HT1080 (cell line): ENCODE measurements at regions not wholly inside any gene's neighbourhood (a gene's known extent, or its start where the extent isn't known, plus 50 kb on each side); places are given as distances from the start of the nearest gene placed in this dataset.
A peak's percentile ranks its signal among the peaks of the same experiment; 100 is the strongest.
"Not testable (repeated sequence)": the region's sequence is repeated elsewhere in the genome, so short reads cannot be mapped to it uniquely, and the experiment has no call there.

ENCODE experiments used
- DNase-seq: peaks from one replicate; pipeline ENCODE4 v3.0.0-alpha.2; 2015; ENCODE audit warnings: low read depth

DNA sequence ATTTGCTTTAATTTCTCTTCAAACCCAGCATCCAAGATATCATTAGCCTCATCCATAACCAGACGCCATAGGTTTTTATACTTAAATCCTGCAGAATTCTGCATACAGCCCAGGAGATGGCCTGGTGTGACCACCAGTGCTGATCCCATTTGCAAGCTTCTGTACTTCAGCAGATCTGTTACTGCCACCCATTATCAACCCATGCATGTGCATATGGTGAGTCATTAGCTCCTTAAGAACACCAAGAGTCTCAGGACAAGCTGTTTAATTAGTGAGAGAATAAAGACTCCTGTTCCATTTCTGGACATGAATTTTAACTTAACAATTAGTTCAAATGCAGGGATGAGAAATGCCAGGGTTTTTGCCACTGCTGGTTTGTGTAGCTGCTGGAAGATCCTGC lies 110.7 kb upstream of the TANK start:
- DNase-seq: no peak

DNA sequence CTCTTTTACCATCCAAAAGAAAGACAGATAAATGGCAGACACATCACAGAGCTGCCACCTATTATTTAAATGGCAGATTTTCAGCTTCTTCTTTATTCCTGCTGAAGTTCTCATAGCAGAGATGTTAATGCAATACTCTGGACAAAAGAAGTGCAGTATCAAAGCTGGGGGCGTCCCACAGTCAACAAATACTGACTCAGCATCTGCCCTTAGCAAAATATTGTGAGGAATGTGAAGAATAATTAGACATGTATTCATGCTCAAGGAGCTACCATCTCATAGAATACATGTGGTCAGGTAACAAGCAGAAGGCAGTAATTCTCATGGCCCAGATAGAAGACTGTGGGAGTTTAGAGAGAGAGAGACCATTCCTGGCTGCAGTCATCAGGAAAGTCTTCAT lies 108.0 kb upstream of the TANK start:
- no peak for DNase-seq

DNA sequence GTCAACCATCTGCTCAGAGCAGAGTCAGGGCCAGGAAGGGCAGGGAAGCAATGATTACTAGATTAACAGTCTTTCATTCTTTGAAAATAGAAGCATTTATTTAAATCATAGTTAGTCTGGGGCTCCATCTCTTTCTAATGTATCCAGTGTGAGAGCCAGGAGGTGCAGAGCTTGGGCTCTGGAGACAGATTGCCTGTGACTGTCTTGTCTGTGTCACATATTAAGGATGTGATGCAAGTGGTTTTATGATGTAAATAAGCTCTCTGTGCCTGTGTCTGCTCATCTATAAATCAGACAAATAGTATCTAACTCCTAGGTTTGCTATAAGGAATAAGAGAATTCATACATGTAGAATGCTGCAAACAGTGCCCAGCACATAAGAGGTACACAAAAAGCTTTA lies 104.9 kb upstream of the TANK start:
- DNase-seq: no peak

DNA sequence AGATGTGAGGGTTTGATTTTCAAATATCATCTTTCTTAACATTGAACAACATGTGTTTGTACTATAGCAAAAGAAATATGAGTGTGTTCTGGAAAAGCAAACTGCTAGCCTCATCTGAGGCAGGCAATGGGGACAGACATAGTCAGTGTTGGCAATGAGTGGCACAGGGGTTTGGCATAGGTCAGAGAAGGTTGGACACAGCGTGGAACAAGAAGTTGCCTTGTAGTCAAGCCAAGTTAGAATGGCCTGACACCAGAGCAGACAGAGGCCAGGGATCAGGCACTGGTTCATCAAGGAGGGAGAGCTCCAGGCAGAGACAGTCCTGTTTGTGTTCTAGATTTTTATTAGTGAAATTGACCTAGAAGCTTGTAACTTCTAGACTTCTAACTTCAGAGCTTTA lies 100.8 kb upstream of the TANK start:
- DNase-seq: no peak

DNA sequence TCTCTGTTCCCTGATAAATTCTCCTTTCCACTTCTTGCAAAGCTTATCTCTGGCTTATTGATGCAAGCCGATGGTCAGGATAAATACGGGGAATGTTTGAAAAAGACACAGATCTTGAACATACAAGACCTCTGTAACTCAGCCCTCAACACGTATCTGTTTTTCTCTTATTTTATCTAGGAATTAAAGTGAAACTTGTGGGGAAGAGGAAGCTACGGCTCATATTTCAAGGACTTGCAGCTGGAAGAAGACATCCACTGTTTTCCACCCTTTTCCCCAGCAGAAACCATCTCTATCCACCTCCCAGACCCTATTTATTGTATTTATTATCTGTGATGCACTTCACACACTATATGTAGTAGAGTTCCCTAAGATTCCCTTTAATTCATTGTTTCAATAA lies 98.4 kb upstream of the TANK start:
- no peak for DNase-seq

DNA sequence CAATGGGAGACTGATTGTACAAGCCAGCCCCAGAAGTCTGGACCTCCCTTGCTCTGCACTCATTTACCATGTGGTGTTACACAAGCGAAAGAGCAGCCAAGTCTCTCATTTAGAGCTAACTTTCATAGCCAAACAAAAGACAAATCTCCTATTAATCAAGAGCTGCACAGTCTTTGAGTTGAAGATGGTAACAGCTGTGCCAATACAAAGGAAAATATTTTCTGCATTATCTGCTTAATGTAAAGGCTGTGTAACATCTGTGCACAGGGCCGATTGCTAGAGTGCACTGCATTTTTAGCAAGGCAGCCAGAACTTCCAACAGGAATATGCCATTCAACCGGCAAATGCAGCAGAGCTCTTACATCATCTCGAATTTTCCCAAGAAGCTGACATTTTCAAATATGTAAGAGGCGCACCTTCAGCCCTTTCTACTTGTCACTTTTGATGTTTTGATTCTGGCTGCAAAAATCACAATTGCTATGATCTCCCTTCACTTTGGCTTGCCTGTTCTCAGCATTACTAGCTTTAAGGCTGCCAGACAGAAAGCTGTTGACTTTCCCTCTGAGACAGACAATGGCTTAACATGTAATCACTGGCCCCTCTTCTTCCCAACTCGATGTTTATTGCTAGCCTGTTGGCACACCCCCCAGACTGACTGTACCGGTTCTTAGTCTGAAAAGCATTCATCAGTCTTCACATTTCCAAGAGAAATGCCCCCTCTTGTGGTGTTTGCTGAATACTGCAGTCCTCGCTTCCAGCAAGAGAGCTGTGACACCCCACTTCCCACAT lies 96.9 kb upstream of the TANK start:
- DNase-seq: peak; percentile 74

DNA sequence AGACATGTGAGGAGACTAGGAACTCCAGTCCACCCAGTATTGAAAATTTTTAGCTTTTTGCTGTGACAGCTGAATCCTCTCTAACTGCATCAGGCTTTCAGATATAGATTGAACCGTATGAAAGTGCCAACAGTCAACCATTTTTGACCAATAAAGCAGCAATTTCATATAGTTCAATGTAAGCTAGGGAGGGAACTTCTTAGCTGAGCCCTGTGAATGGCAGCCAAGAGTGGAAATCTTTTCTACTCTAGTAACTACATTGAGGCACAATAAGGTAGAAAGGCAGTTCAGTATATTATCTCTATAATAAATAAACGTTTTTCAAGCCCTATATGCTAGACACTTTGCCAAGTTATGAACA lies 96.3 kb upstream of the TANK start:
- no peak for DNase-seq

DNA sequence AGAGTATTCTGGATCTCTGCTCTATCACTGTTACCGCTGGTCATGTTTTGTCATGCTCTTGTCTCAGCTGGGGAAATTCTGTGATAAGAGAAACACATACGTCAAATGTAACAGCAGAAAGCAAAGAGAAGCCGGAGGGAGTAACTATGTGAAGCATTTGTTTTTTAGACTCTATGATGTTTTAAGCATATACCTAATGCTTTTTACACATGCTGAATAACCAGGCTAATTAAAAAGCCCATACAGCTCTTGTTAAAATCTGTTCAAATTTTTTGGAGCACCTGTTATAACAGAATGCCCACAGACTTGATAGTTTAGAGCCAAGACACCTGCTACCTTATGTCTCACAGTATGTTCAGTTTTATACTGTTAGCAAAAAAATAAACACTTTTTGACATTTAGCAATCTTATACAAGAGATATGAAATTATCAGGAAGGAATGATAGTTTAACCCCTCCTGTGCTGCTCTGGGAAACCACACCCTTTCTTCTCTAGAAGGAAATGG lies 92.3 kb upstream of the TANK start:
- no peak for DNase-seq

DNA sequence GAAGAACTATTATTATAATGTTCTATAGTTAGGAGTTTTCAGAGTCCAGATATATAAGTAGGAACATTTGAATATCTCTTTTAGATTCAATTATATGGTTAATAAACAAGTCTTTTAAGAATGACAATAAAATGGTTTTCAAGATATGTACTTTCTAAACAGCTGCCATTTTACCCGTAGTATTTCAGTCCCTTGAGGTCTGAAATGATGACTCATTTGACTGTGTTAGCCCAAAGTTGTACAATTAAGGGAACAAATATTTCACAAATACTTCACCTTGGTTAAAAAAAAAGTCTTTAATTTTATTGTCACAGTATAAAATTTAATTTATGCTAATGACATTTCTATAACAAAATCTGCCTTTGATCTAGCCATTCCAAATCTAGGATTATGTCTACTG lies 91.6 kb upstream of the TANK start:
- no peak for DNase-seq

DNA sequence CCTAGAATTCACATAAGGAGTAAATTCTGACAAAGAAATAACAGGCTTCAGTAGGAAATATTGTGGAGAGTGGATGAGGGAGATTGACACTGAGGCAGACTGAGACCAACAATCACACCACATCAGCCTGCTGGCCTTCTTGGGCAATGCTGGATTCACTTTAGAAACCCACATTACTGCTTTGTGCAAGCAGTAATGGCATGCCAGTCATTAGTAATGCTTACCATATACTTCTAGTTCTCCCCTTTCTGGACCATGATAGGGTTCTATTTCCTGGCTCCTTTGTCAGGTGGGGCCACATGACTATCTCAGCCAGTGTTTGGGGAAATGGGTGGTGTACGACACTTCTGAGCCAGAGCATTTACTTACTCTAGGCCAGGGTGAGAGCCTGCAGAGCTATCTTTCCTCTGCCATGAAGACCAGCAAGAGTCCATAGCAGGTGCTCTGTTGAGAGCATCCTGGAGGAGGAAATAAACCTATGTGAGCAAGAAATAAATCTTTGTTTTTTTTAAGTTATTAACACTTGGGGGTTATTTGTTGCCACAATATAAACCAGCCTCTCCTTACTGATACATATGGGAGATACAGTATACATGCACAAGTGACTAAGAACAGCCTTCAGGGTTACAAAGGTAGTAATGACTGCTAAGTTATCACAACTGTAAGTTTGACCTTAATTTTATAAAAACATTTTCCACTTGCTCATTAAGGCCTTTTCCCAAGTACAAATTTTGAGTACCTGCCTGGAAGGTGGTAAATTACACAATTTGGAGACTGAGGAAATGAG lies 89.3 kb upstream of the TANK start:
- no peak for DNase-seq

DNA sequence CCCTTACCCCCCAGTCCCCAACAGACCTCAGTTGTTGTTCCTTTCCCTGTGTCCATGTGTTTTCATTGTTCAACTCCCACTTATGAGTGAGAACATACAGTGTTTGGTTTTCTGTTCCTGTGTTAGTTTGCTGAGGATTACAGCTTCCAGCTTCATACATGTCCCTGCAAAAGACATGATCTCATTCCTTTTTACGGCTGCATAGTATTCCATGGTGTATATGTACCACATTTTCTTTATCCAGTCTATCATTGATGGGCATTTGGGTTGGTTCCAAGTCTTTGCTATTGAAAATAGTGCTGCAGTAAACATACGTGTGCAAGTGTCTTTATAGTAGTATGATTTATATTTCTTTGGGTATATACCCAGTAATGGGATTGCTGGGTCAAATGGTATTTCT lies 87.8 kb upstream of the TANK start:
- DNase-seq: not testable (repeated sequence)

DNA sequence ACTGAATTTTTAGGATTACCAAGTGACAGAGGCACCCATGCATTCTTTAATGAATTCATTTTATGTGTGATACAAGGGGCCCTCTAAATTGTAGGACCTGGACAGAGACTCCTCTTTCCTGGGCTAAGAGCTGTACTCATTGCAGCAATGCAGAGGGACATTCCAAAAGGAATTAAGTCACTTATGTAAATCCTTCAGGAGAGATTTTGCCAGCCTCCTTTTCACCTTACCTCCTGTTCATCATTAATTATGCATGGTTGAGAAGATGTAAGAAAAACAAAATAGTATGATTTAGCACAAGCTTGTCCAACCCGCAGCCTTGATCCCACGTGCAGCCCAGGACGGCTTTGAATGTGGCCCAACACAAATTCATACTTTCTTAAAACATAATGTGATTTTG lies 84.5 kb upstream of the TANK start:
- DNase-seq: no peak

DNA sequence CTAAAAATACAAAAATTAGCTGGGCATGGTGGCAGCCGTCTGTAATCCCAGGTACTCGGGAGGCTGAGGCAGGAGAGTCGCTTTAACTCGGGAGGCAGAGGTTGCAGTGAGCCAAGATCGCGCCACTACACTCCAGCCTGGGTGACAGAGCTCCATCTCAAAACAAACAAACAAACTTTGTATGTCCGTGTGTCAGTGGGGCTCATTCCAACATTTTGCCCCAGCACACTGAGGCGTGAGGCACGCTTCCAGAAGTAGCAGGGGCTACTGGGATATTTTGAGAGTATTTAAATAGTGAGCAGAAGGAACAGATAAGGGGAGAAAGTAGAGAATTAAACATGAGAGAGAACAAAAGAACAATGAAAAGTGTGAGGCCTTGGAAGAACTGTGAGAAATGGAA lies 83.3 kb upstream of the TANK start:
- no peak for DNase-seq

DNA sequence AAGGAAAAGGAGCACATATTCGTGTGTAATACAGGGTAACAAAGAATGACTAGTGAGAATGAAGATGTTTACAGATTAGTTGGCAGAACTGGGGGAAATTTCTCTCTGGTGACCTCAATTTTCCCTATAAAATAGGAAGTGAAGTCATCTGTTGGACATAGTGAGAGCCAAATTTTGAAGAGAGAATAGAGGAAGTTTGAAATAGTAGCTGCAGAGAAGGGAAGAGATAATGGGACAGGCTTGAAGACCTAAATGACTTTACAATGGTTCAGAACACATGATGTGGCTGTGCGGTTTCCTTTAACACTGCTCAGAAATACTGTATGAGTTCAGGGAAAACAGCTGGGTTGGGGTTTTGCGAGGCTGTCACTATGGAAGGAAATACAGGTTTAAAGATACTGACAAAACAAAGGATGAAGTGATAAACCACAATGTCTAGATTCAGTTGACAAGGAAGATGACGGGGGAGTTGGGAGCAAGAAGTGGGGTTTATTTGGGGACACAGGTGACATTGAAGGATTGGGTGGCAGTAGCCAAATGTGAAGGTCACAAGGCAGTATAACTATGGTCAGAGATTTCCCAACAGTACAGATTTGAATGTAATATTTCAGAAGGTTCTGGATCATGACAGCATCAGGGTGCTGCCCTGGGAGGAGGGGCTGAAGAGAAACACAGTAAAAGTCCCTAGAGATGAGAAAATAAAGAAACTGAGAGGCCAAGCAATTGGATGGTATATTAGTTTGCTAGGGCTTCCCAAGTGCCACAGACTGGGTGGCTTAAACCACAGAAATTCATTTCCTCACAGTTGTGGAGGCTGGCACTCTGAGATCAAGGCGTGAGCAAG lies 82.6 kb upstream of the TANK start:
- DNase-seq: peak; percentile 64

DNA sequence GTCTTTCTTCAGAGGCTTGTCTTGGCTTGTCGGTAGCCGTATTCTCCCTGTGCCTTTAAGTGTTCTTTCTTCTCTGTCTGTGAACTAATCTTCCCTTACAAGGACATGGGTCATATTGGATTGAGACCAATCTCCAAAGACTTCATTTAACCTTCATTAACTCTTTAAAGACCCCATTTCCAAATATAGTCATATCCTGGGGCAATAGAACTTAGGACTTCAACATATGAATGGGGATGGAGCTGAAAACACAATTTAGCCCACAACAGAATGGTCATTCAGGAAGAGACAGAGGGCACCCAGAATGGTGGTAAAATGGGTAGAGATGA lies 82.1 kb upstream of the TANK start:
- DNase-seq: no peak

DNA sequence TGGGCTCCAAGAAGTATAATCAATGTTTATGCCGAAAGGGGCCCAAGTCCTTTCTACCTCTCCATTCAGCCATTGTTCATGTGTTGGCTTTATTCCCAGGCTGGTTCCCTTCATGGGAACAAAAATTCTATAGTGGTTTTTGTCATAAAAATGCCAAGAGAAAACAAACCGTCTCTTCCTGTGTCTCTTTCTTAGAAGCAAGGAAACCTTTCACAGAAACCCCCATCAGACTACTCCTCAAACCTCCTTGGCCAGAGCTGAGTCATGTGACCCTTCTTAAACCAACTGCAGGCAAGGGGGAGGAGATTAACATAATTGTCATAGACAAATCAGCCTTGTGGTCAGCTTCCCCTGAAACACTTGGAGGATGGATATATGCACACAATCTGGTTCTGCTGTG lies 75.1 kb upstream of the TANK start:
- peak; percentile 70 for DNase-seq

DNA sequence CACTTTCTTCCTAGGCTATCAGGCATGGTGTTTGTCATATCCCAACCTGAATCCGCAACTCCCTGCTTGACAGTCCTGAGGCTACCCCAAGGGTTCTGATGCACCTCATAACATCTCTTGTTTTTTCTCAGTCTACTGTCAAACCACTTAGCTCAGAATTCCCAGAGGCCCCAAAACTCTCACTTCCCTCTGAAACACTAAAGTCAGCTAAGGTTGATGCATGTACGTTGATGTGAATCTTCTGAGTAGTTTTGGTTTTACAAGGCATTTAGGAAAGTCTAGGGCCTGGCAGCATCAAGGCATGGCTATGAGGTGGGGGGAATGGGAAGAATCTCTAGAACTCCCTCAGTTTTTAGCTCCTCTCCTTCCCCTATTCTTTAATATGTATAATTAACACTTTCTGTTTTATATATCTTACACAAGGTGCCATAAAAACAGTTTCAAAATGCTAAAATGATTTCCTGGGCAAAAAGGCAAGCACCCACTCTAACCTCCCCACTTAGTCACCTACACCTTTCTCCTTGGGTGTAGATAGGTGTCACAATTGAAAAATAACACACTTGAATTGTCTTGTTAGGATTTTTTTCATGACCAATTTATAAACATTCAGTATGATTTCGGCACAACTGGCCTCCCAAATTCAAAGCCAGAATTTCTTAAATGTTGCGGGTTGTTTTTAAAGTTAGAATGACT lies 71.4 kb upstream of the TANK start:
- no peak for DNase-seq

DNA sequence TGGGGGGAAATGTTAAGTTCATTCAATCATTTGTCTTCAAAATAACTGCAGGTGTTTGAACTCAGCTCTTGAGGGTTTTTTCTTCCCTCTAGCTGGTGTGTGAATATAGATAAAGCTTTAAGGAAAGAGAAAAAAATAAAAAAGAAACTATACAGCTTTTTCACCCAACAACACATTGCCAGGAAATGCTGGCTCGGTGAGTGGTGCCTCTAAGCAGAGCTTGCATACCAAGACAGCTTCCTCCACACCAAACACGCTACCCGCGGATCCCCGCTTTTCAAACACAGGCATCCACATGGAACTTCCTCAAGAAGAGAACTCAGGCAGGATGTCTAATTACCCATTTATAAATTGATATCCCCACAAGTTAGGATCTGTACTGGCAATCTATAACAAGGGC lies 69.8 kb upstream of the TANK start:
- DNase-seq: no peak

DNA sequence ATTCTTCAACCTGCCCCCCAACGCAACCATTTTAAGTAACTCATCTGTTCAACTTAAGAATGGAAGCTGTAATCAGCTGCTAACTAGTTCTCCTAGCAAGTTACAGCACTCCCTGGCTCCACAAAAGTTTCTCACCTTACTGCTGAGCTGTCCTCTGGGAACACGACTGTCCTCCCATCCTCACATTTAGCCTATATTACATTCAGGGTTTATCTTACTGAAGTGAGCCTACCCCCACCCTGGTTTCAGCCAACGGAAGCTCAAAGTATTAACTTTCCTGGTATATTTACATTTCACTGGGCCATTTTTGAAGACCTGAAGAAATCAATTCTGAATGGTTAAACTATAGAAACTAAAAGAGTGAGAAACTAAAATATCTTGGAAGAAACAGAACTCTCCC lies 64.9 kb upstream of the TANK start:
- DNase-seq: no peak

DNA sequence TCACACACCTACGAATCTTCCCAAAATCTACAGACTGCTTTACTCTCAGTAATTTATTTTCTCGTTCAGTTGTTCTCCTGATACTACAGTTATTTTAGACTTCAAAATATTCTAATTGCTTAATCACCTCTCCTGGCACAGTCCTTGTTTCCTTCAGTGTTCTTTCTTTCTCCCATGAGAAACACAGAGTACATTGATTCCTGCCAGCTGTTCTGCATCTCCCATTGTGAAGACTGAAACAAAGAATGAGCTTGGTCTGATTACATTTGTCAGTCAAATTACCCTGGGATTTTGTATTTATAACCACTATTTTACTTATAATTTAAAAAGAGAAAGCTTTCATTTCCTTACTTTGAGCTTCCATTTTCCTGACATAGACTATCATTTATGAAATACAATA lies 63.9 kb upstream of the TANK start:
- no peak for DNase-seq

DNA sequence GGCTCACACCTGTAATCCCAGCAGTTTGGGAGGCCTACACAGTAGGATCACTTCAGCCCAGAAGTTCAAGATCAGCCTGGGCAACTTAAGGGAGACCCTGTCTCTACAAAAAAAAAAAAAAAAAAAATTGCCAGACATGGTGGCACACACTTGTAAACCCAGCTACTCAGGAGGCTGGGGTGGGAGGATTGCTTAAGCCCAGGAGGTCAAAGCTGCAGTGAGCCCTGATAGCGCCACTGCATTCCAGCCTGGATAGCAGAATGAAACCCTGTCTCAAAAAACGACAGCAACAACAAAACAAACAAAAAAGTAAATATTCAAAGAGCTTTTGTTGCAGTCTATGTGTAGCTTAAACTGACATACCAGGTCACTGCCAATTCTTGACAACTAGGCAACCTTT lies 63.1 kb upstream of the TANK start:
- DNase-seq: no peak
